ENCODE measurements at regions not wholly inside any gene's neighbourhood (a gene's known extent, or its start where the extent isn't known, plus 50 kb on each side); places are given as distances from the start of the nearest gene placed in this dataset.

- TF ChIP-seq, protein P1, sequence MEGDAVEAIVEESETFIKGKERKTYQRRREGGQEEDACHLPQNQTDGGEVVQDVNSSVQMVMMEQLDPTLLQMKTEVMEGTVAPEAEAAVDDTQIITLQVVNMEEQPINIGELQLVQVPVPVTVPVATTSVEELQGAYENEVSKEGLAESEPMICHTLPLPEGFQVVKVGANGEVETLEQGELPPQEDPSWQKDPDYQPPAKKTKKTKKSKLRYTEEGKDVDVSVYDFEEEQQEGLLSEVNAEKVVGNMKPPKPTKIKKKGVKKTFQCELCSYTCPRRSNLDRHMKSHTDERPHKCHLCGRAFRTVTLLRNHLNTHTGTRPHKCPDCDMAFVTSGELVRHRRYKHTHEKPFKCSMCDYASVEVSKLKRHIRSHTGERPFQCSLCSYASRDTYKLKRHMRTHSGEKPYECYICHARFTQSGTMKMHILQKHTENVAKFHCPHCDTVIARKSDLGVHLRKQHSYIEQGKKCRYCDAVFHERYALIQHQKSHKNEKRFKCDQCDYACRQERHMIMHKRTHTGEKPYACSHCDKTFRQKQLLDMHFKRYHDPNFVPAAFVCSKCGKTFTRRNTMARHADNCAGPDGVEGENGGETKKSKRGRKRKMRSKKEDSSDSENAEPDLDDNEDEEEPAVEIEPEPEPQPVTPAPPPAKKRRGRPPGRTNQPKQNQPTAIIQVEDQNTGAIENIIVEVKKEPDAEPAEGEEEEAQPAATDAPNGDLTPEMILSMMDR (conservative IDR thresholded peaks at IDR 0.05 in 1 of 2, IDR thresholded peaks at IDR 0.05 in 1 of 2; ENCODE audit: low read depth in 1 of 2, low read length in 2 of 2), result no peak
- no peak for TF ChIP-seq EZH2 (IDR thresholded peaks at IDR 0.05; ENCODE audit: low read length, missing control alignments)
Observed at GRCh38 chr13:39226359-39226758, 188.1 kb downstream of the NHLRC3 start.
